ENCODE measurements at regions not wholly inside any gene's neighbourhood (a gene's known extent, or its start where the extent isn't known, plus 50 kb on each side); places are given as distances from the start of the nearest gene placed in this dataset.

DNA sequence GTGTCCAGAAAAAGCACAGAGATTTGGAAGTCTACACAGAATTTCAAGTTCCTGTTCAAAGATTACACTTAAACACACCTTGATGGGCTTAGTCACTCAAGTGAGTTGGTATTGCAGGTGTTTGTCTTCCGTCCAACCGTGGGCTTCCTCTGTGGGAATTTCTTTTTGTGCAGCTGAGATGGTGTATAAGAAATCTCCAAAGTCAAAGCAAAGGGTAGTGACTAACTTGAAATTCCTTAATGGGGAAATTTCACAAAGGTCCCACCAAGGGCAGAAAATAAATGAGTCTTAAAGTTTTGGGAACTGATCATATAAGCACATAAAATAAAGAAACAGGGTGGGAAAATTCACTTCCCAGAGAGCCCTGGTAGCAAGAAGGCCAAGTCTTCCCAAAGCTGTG lies 102.0 kb upstream of the TNFAIP3 start:
- ChIA-PET POLR2A (ENCODE audit: partially characterized antibody) (no interaction called here), CTCF (ENCODE audit: partially characterized antibody) (interaction anchor here (0.7 to 1.7 kb wide), 2 partner anchors 34 to 56 kb away, joined by 3 read pairs; no protein-coding TSS in a partner anchor)
- Histone ChIP-seq H4K8ac (ENCODE audit: extremely low read depth, insufficient read depth, low read length) (no peak overlapping the region), H3K4me1 (replicated peaks in 1 of 4; ENCODE audit: control insufficient read depth in 3 of 4, insufficient read depth in 4 of 4, low read length in 3 of 4) (no peaks in the 10 kb centered on the region), H3K9me3 (ENCODE audit: insufficient read depth in 2 of 2, low read depth in 1 of 2, low read length in 1 of 2) (no peaks in the 10 kb centered on the region; a peak in 1 of 4 replicates), H3K4me2 (ENCODE audit: insufficient read depth in 1 of 2, low read depth in 2 of 2, low read length in 2 of 2) (no peak overlapping the region), H3K4ac (replicated peaks; ENCODE audit: insufficient read length, low read depth, low read length) (no peak overlapping the region), H3K23ac (ENCODE audit: insufficient read length) (no peak overlapping the region), H4K91ac (replicated peaks; ENCODE audit: insufficient read length, low read length) (no peak overlapping the region), H2BK12ac (ENCODE audit: low read depth, low read length) (no peak overlapping the region), H3K23me2 (ENCODE audit: low read depth, low read length) (no peaks in the 10 kb centered on the region), H3K14ac (ENCODE audit: insufficient read length) (no peak overlapping the region), H2BK15ac (ENCODE audit: low read length) (no peak overlapping the region), H3K56ac (replicated peaks; ENCODE audit: insufficient read length, low read depth, low read length) (no peak overlapping the region), H3K4me3 (ENCODE audit: extremely low read depth in 1 of 4, insufficient read depth in 2 of 4, low read depth in 3 of 4, low read length in 4 of 4) (no peak overlapping the region), H4K5ac (ENCODE audit: insufficient read length, low read depth, low read length) (no peak overlapping the region), H3K9ac (replicated peaks in 1 of 4; ENCODE audit: extremely low read depth in 1 of 4, low read depth in 3 of 4, low read length in 3 of 4) (no peak overlapping the region), H3K79me1 (ENCODE audit: low read depth, low read length) (no peaks in the 10 kb centered on the region), H3K36me3 (ENCODE audit: control insufficient read depth in 2 of 4, insufficient read depth in 4 of 4, low read length in 3 of 4) (no peaks in the 10 kb centered on the region), H3K27me3 (replicated peaks in 1 of 4; ENCODE audit: control insufficient read depth in 3 of 4, extremely low read depth in 1 of 4, insufficient read depth in 3 of 4, low read length in 3 of 4) (no peaks in the 10 kb centered on the region), H2BK5ac (ENCODE audit: low read depth, low read length) (no peak overlapping the region), H3K18ac (ENCODE audit: extremely low read depth, low read length) (no peak overlapping the region), H3K79me2 (ENCODE audit: control insufficient read depth in 1 of 2, insufficient read depth in 2 of 2, low read length in 2 of 2) (no peaks in the 10 kb centered on the region), H2AFZ (ENCODE audit: low read length) (no peak overlapping the region), H2BK120ac (replicated peaks; ENCODE audit: low read depth, low read length) (no peak overlapping the region), H2AK5ac (ENCODE audit: low read depth, low read length) (no peak overlapping the region), H4K20me1 (replicated peaks in 1 of 2; ENCODE audit: control insufficient read depth in 1 of 2, insufficient read depth in 2 of 2, low read length in 2 of 2) (no peaks in the 10 kb centered on the region), H2BK20ac (ENCODE audit: low read length) (no peak overlapping the region), H3K27ac (ENCODE audit: low read depth, low read length) (no peak overlapping the region)
- WGBS, 2 experiments (ENCODE audit: extremely low coverage in 1 of 2, insufficient coverage in 1 of 2, insufficient read length in 1 of 2, insufficient replicate concordance in 2 of 2, low coverage in 1 of 2, low lambda C conversion rate in 2 of 2, missing lambda C conversion rate in 1 of 2): 95% methylated on average over 2 of the region's 2 CpGs; no CpG with 5 or more reads in 1 of the 2 experiments
- FAIRE-seq (no peak), DNase-seq (ENCODE audit: low read depth in 1 of 2, low spot score in 2 of 2) (no peak)
- no peak for TF ChIP-seq RBBP5 (IDR thresholded peaks at IDR 0.05; ENCODE audit: borderline replicate concordance, low read depth, low read length)
- no peak for TF ChIP-seq HDAC6 (IDR thresholded peaks at IDR 0.05; ENCODE audit: low read depth, low read length)
- no peak for TF ChIP-seq BRCA1 (IDR thresholded peaks at IDR 0.05; ENCODE audit: low read depth, low read length)
- TF ChIP-seq GTF2F1 (IDR thresholded peaks at IDR 0.05; ENCODE audit: borderline replicate concordance, low read depth, low read length): no peak
- no peak for TF ChIP-seq EP300 (IDR thresholded peaks at IDR 0.05; ENCODE audit: borderline replicate concordance in 1 of 2, low read depth in 2 of 2, low read length in 2 of 2)
- no peak for TF ChIP-seq PHF8 (conservative IDR thresholded peaks at IDR 0.05; ENCODE audit: low read depth, low read length)
- no peak for TF ChIP-seq SP2 (IDR thresholded peaks at IDR 0.05; ENCODE audit: low read length)
- TF ChIP-seq BACH1 (IDR thresholded peaks at IDR 0.05; ENCODE audit: low read length): no peak
- TF ChIP-seq CHD2 (IDR thresholded peaks at IDR 0.05; ENCODE audit: low read length): no peak
- TF ChIP-seq, protein P1, sequence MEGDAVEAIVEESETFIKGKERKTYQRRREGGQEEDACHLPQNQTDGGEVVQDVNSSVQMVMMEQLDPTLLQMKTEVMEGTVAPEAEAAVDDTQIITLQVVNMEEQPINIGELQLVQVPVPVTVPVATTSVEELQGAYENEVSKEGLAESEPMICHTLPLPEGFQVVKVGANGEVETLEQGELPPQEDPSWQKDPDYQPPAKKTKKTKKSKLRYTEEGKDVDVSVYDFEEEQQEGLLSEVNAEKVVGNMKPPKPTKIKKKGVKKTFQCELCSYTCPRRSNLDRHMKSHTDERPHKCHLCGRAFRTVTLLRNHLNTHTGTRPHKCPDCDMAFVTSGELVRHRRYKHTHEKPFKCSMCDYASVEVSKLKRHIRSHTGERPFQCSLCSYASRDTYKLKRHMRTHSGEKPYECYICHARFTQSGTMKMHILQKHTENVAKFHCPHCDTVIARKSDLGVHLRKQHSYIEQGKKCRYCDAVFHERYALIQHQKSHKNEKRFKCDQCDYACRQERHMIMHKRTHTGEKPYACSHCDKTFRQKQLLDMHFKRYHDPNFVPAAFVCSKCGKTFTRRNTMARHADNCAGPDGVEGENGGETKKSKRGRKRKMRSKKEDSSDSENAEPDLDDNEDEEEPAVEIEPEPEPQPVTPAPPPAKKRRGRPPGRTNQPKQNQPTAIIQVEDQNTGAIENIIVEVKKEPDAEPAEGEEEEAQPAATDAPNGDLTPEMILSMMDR (IDR thresholded peaks at IDR 0.05; ENCODE audit: control extremely low read depth in 1 of 3, insufficient read depth in 1 of 3, low read depth in 1 of 3, low read length in 3 of 3): no peak
- no peak for TF ChIP-seq CBX8 (IDR thresholded peaks at IDR 0.05; ENCODE audit: borderline replicate concordance, low read depth, low read length)
- TF ChIP-seq, protein P2, sequence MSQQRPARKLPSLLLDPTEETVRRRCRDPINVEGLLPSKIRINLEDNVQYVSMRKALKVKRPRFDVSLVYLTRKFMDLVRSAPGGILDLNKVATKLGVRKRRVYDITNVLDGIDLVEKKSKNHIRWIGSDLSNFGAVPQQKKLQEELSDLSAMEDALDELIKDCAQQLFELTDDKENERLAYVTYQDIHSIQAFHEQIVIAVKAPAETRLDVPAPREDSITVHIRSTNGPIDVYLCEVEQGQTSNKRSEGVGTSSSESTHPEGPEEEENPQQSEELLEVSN (IDR thresholded peaks at IDR 0.05): no peak

All from H1 (cell line).